SK-N-SH treated with all-trans-retinoic acid at 6 μM for 48 hours (cell line): ENCODE measurements at regions not wholly inside any gene's neighbourhood (a gene's known extent, or its start where the extent isn't known, plus 50 kb on each side); places are given as distances from the start of the nearest gene placed in this dataset.

ENCODE experiments used
- ATAC-seq: fragments of 200-7000 bp; cut with Tn5 transposase; 3 replicates; pipeline ENCODE4 v1.9.1; 2020; ENCODE audit warnings: mild to moderate bottlenecking, moderate library complexity
- ARNTL ChIP-seq: fragments of 450-650 bp; formaldehyde crosslinking; IDR thresholded peaks from 2 replicates; pipeline ENCODE4 v1.5.0; 2020; ENCODE audit warnings: low read depth, mild to moderate bottlenecking, moderate library complexity, borderline replicate concordance
- BACH2 ChIP-seq: fragments of 250-450 bp; sonication (Bioruptor Pico); IDR thresholded peaks from 2 replicates; pipeline ENCODE4 v1.9.0; 2021; ENCODE audit warnings: mild to moderate bottlenecking, borderline replicate concordance
- CSDC2 ChIP-seq: fragments of 250-450 bp; sonication (Bioruptor Pico); IDR thresholded peaks from 2 replicates; pipeline ENCODE4 v1.5.0; 2020; ENCODE audit warnings: mild to moderate bottlenecking, moderate library complexity
- ESRRG ChIP-seq: fragments of 250-450 bp; sonication (Bioruptor Pico); IDR thresholded peaks from 2 replicates; pipeline ENCODE4 v1.6.1; 2021; ENCODE audit warnings: mild to moderate bottlenecking
- GLIS3 ChIP-seq: fragments of 250-450 bp; sonication (Bioruptor Pico); IDR thresholded peaks from 2 replicates; pipeline ENCODE4 v1.5.0; 2020; ENCODE audit warnings: mild to moderate bottlenecking, moderate library complexity
- ISL1 ChIP-seq: fragments of 250-450 bp; sonication (Bioruptor Pico); IDR thresholded peaks from 2 replicates; pipeline ENCODE4 v2.1.2; 2022; ENCODE audit warnings: mild to moderate bottlenecking, moderate library complexity
- OSR1 ChIP-seq: fragments of 250-450 bp; sonication (Bioruptor Pico); IDR thresholded peaks from 2 replicates; pipeline ENCODE4 v1.8.0; 2022; ENCODE audit warnings: moderate library complexity, mild to moderate bottlenecking, inconsistent platforms
- RARB ChIP-seq: fragments of 250-450 bp; sonication (Bioruptor Pico); IDR thresholded peaks from 2 replicates; pipeline ENCODE4 v1.8.0; 2021; ENCODE audit warnings: mild to moderate bottlenecking, moderate library complexity
- SNAI2 ChIP-seq: fragments of 250-450 bp; sonication (Bioruptor Pico); IDR thresholded peaks from 2 replicates; pipeline ENCODE4 v1.5.0; 2020; ENCODE audit warnings: mild to moderate bottlenecking, moderate library complexity
- TCF4 ChIP-seq: fragments of 250-450 bp; sonication (Bioruptor Pico); IDR thresholded peaks from 2 replicates; pipeline ENCODE4 v1.8.0; 2021; ENCODE audit warnings: mild to moderate bottlenecking, moderate library complexity, borderline replicate concordance
- TOX ChIP-seq: fragments of 250-450 bp; sonication (Bioruptor Pico); IDR thresholded peaks from 2 replicates; pipeline ENCODE4 v1.8.0; 2021; ENCODE audit warnings: mild to moderate bottlenecking, moderate library complexity, borderline replicate concordance
- ZC3H10 ChIP-seq: fragments of 250-450 bp; sonication (Bioruptor Pico); IDR thresholded peaks from 2 replicates; pipeline ENCODE4 v1.5.1; 2021; ENCODE audit warnings: mild to moderate bottlenecking, moderate library complexity
- ZFP3 ChIP-seq: fragments of 250-450 bp; sonication (Bioruptor Pico); IDR thresholded peaks from 2 replicates; pipeline ENCODE4 v1.5.0; 2020; ENCODE audit warnings: mild to moderate bottlenecking, moderate library complexity
- ZFP30 ChIP-seq: fragments of 450-650 bp; formaldehyde crosslinking; IDR thresholded peaks from 2 replicates; pipeline ENCODE4 v1.5.0; 2022; ENCODE audit warnings: mild to moderate bottlenecking, moderate library complexity
- ZNF565 ChIP-seq: fragments of 450-650 bp; formaldehyde crosslinking; conservative IDR thresholded peaks from 2 replicates; pipeline ENCODE4 v1.5.0; 2020; ENCODE audit warnings: low read depth, mild to moderate bottlenecking, moderate library complexity
- ZNF70 ChIP-seq: fragments of 450-650 bp; formaldehyde crosslinking; IDR thresholded peaks from 2 replicates; pipeline ENCODE4 v1.5.0; 2020; ENCODE audit warnings: mild to moderate bottlenecking, moderate library complexity
- ZNF8 ChIP-seq: fragments of 450-650 bp; formaldehyde crosslinking; IDR thresholded peaks from 2 replicates; pipeline ENCODE4 v1.5.0; 2020; ENCODE audit warnings: mild to moderate bottlenecking, moderate library complexity
- TF ChIP-seq, protein P1 (sequence below): fragments of 250-450 bp; sonication (Bioruptor Pico); IDR thresholded peaks from 2 replicates; pipeline ENCODE4 v1.5.0; 2020; ENCODE audit warnings: mild to moderate bottlenecking, moderate library complexity
- TF ChIP-seq, protein P2 (sequence below): fragments of 250-450 bp; sonication (Bioruptor Pico); IDR thresholded peaks from 2 replicates; pipeline ENCODE4 v1.5.1; 2020; ENCODE audit warnings: low read depth, mild to moderate bottlenecking, moderate library complexity
- TF ChIP-seq, protein P3 (sequence below): fragments of 250-450 bp; sonication (Bioruptor Pico); IDR thresholded peaks from 2 replicates; pipeline ENCODE4 v1.5.1; 2021; ENCODE audit warnings: mild to moderate bottlenecking, moderate library complexity
- TF ChIP-seq, protein P4 (sequence below): fragments of 250-450 bp; sonication (Bioruptor Pico); IDR thresholded peaks from 2 replicates; pipeline ENCODE4 v1.8.0; 2021; ENCODE audit warnings: low read depth, mild to moderate bottlenecking, moderate library complexity, borderline replicate concordance
- TF ChIP-seq, protein P5 (sequence below): fragments of 250-450 bp; sonication (Bioruptor Pico); IDR thresholded peaks from 2 replicates; pipeline ENCODE4 v1.8.0; 2020; ENCODE audit warnings: mild to moderate bottlenecking, moderate library complexity, borderline replicate concordance

DNA sequence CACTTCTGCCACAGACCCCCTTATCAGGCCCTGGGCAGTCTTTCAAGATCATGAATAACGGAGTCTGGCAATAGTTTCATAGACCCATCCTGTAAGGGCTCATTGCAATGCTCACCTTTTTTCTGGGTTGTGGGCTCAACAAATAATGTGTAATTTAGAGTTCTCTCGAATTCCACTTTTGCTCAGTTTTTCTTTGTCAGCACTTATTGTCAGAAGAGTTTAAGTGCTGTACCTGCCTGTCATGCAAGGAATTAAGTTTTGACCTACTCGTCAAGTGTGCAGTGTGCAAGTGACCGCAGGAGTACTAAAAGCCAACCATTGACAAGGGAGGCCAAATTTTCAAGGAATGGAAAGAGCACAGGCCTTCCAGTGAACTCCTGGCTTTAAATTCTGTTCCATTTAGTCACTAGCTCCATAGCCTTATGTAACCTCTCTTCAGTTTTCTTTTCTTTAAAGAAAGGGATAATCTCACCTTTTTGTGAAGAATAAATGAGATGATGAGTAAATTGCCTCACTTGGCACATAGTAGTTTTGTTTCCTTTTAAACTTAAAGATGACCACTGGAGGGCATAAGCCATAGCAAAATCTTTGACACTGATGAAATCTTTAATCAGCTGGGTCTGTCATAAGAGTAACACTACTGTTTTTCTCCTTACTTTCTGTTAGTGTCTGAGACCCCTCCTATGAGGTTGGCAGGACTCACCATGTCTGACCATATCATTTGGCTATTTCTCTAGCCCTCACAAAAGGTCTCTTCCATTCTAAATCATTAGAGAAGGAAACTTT is 313.3 kb downstream of the TYW1 start:
- no peak for ATAC-seq
- no peak for TF ChIP-seq ISL1 (CRISPR knock-in tag)
- TF ChIP-seq, protein P1, sequence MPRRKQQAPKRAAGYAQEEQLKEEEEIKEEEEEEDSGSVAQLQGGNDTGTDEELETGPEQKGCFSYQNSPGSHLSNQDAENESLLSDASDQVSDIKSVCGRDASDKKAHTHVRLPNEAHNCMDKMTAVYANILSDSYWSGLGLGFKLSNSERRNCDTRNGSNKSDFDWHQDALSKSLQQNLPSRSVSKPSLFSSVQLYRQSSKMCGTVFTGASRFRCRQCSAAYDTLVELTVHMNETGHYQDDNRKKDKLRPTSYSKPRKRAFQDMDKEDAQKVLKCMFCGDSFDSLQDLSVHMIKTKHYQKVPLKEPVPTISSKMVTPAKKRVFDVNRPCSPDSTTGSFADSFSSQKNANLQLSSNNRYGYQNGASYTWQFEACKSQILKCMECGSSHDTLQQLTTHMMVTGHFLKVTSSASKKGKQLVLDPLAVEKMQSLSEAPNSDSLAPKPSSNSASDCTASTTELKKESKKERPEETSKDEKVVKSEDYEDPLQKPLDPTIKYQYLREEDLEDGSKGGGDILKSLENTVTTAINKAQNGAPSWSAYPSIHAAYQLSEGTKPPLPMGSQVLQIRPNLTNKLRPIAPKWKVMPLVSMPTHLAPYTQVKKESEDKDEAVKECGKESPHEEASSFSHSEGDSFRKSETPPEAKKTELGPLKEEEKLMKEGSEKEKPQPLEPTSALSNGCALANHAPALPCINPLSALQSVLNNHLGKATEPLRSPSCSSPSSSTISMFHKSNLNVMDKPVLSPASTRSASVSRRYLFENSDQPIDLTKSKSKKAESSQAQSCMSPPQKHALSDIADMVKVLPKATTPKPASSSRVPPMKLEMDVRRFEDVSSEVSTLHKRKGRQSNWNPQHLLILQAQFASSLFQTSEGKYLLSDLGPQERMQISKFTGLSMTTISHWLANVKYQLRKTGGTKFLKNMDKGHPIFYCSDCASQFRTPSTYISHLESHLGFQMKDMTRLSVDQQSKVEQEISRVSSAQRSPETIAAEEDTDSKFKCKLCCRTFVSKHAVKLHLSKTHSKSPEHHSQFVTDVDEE (CRISPR knock-in tag): no peak
- TF ChIP-seq, protein P2, sequence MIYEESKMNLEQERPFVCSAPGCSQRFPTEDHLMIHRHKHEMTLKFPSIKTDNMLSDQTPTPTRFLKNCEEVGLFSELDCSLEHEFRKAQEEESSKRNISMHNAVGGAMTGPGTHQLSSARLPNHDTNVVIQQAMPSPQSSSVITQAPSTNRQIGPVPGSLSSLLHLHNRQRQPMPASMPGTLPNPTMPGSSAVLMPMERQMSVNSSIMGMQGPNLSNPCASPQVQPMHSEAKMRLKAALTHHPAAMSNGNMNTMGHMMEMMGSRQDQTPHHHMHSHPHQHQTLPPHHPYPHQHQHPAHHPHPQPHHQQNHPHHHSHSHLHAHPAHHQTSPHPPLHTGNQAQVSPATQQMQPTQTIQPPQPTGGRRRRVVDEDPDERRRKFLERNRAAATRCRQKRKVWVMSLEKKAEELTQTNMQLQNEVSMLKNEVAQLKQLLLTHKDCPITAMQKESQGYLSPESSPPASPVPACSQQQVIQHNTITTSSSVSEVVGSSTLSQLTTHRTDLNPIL: no peak
- no peak for TF ChIP-seq ZNF70 (CRISPR knock-in tag)
- TF ChIP-seq RARB (CRISPR knock-in tag): no peak
- TF ChIP-seq TOX (CRISPR knock-in tag): no peak
- no peak for TF ChIP-seq CSDC2 (CRISPR knock-in tag)
- no peak for TF ChIP-seq TCF4 (CRISPR knock-in tag)
- no peak for TF ChIP-seq ZNF565 (CRISPR knock-in tag)
- no peak for TF ChIP-seq ESRRG (CRISPR knock-in tag)

DNA sequence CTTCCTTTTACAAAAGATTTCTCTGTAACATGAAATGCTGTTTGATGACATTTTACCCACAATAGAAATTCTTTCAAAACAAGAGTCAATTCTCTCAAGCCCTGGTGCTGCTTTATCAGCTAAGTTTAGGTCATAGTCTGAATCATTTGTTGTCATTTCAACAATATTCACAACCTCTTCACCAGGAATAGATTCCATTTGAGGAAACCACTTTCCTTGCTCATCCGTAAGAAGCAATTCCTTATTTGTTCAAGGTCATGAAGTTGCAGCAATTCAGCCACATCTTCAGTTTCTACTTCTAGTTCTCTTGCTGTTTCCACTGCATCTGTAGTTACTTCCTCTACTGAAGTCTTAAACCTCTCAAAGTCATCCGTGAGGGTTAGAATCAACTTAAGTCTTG is 315.3 kb downstream of the TYW1 start:
- ATAC-seq: no peak
- TF ChIP-seq RARB (CRISPR knock-in tag) (no peak), TCF4 (CRISPR knock-in tag) (no peak), ISL1 (CRISPR knock-in tag) (no peak), SNAI2 (CRISPR knock-in tag) (no peak), ZNF8 (no peak), ZFP3 (CRISPR knock-in tag) (no peak), CSDC2 (CRISPR knock-in tag) (no peak), ZC3H10 (CRISPR knock-in tag) (no peak), GLIS3 (CRISPR knock-in tag) (no peak), OSR1 (CRISPR knock-in tag) (no peak), ARNTL (CRISPR knock-in tag) (no peak), ZFP30 (no peak), BACH2 (no peak), ESRRG (CRISPR knock-in tag) (no peak)
- TF ChIP-seq, protein P2: no peak
- TF ChIP-seq, protein P3, sequence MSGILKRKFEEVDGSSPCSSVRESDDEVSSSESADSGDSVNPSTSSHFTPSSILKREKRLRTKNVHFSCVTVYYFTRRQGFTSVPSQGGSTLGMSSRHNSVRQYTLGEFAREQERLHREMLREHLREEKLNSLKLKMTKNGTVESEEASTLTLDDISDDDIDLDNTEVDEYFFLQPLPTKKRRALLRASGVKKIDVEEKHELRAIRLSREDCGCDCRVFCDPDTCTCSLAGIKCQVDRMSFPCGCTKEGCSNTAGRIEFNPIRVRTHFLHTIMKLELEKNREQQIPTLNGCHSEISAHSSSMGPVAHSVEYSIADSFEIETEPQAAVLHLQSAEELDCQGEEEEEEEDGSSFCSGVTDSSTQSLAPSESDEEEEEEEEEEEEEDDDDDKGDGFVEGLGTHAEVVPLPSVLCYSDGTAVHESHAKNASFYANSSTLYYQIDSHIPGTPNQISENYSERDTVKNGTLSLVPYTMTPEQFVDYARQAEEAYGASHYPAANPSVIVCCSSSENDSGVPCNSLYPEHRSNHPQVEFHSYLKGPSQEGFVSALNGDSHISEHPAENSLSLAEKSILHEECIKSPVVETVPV (CRISPR knock-in tag): no peak
- TF ChIP-seq, protein P4, sequence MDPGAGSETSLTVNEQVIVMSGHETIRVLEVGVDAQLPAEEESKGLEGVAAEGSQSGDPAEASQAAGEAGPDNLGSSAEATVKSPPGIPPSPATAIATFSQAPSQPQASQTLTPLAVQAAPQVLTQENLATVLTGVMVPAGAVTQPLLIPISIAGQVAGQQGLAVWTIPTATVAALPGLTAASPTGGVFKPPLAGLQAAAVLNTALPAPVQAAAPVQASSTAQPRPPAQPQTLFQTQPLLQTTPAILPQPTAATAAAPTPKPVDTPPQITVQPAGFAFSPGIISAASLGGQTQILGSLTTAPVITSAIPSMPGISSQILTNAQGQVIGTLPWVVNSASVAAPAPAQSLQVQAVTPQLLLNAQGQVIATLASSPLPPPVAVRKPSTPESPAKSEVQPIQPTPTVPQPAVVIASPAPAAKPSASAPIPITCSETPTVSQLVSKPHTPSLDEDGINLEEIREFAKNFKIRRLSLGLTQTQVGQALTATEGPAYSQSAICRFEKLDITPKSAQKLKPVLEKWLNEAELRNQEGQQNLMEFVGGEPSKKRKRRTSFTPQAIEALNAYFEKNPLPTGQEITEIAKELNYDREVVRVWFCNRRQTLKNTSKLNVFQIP (CRISPR knock-in tag): no peak
- TF ChIP-seq, protein P5, sequence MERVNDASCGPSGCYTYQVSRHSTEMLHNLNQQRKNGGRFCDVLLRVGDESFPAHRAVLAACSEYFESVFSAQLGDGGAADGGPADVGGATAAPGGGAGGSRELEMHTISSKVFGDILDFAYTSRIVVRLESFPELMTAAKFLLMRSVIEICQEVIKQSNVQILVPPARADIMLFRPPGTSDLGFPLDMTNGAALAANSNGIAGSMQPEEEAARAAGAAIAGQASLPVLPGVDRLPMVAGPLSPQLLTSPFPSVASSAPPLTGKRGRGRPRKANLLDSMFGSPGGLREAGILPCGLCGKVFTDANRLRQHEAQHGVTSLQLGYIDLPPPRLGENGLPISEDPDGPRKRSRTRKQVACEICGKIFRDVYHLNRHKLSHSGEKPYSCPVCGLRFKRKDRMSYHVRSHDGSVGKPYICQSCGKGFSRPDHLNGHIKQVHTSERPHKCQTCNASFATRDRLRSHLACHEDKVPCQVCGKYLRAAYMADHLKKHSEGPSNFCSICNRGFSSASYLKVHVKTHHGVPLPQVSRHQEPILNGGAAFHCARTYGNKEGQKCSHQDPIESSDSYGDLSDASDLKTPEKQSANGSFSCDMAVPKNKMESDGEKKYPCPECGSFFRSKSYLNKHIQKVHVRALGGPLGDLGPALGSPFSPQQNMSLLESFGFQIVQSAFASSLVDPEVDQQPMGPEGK (CRISPR knock-in tag): no peak
- TF ChIP-seq, protein P1 (CRISPR knock-in tag): no peak
